HG02852 (cell line): ENCODE measurements at regions not wholly inside any gene's neighbourhood (a gene's known extent, or its start where the extent isn't known, plus 50 kb on each side); places are given as distances from the start of the nearest gene placed in this dataset.

Experiments used
- ATAC-seq: cut with Tn5 transposase; IDR thresholded peaks from one replicate; pipeline ENCODE4 v1.9.1; 2021; ENCODE audit warnings: mild to moderate bottlenecking, moderate library complexity; ENCODE audit not compliant: unreplicated experiment

GRCh38 chr12:90281154-90281868 is 572.7 kb upstream of the ATP2B1 start:
- no peak for ATAC-seq

- ATAC-seq = peak; percentile 76
Measured at GRCh38 chr12:90280564-90281058, 572.0 kb upstream of the ATP2B1 start.

GRCh38 chr12:90280033-90280432 is 571.4 kb upstream of the ATP2B1 start:
- ATAC-seq = peak; percentile 37

GRCh38 chr12:90275088-90275487 is 566.5 kb upstream of the ATP2B1 start:
- no peak for ATAC-seq

- ATAC-seq = no peak
Measured at GRCh38 chr12:90274407-90274806, 565.8 kb upstream of the ATP2B1 start.

- peak; percentile 84 for ATAC-seq
Measured at GRCh38 chr12:90268574-90268973, 559.9 kb upstream of the ATP2B1 start.

GRCh38 chr12:90262251-90262650 is 553.6 kb upstream of the ATP2B1 start:
- ATAC-seq = no peak

- ATAC-seq = no peak
Measured at GRCh38 chr12:90261283-90261682, 552.6 kb upstream of the ATP2B1 start.

GRCh38 chr12:90260136-90260535 is 551.5 kb upstream of the ATP2B1 start:
- no peak for ATAC-seq

- no peak for ATAC-seq
Measured at GRCh38 chr12:90257927-90258624, 549.4 kb upstream of the ATP2B1 start.

- no peak for ATAC-seq
Measured at GRCh38 chr12:90254796-90255195, 546.2 kb upstream of the ATP2B1 start.

GRCh38 chr12:90253674-90254181 is 545.1 kb upstream of the ATP2B1 start:
- ATAC-seq = peak; percentile 99

GRCh38 chr12:90253136-90253535 is 544.5 kb upstream of the ATP2B1 start:
- no peak for ATAC-seq

GRCh38 chr12:90250766-90251165 is 542.1 kb upstream of the ATP2B1 start:
- no peak for ATAC-seq

- ATAC-seq = no peak
Measured at GRCh38 chr12:90250042-90250441, 541.4 kb upstream of the ATP2B1 start.

- no peak for ATAC-seq
Measured at GRCh38 chr12:90246688-90247087, 538.0 kb upstream of the ATP2B1 start.

GRCh38 chr12:90245391-90245790 is 536.8 kb upstream of the ATP2B1 start:
- no peak for ATAC-seq

GRCh38 chr12:90244232-90244631 is 535.6 kb upstream of the ATP2B1 start:
- no peak for ATAC-seq

GRCh38 chr12:90243211-90243610 is 534.6 kb upstream of the ATP2B1 start:
- no peak for ATAC-seq

GRCh38 chr12:90239732-90240260 is 531.2 kb upstream of the ATP2B1 start:
- ATAC-seq = no peak

GRCh38 chr12:90238663-90239271 is 530.1 kb upstream of the ATP2B1 start:
- ATAC-seq = no peak
